Central memory CD4-positive, alpha-beta T cell (primary cell): ENCODE measurements at regions not wholly inside any gene's neighbourhood (a gene's known extent, or its start where the extent isn't known, plus 50 kb on each side); places are given as distances from the start of the nearest gene placed in this dataset.

ENCODE experiments used
- DNase-seq: peaks from one replicate; pipeline ENCODE4 v3.0.0; 2022

DNA sequence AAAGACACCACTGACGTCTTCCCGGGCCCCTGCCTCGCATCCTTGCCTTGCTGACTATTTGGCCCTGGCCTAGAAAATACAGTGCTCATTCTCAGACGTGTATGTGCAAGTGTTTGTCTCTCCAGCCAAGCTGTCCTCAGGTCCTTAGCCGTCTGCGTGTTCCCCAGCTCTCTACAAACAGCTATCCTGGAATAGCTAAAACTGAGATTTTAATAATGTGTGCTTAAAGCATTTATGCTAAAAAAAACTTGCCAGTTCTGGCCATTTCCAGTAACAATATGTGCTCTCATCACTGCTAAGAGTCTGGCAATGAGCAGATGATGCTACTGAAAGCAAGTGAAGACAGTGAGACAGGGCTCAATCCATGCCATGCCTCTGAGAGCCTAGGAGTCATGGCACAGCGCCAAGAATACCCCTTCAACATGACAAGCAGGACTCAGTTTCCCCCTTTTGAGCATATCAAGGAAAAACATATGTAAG lies 55.7 kb downstream of the IRF2BP2 start:
- no peak for DNase-seq

DNA sequence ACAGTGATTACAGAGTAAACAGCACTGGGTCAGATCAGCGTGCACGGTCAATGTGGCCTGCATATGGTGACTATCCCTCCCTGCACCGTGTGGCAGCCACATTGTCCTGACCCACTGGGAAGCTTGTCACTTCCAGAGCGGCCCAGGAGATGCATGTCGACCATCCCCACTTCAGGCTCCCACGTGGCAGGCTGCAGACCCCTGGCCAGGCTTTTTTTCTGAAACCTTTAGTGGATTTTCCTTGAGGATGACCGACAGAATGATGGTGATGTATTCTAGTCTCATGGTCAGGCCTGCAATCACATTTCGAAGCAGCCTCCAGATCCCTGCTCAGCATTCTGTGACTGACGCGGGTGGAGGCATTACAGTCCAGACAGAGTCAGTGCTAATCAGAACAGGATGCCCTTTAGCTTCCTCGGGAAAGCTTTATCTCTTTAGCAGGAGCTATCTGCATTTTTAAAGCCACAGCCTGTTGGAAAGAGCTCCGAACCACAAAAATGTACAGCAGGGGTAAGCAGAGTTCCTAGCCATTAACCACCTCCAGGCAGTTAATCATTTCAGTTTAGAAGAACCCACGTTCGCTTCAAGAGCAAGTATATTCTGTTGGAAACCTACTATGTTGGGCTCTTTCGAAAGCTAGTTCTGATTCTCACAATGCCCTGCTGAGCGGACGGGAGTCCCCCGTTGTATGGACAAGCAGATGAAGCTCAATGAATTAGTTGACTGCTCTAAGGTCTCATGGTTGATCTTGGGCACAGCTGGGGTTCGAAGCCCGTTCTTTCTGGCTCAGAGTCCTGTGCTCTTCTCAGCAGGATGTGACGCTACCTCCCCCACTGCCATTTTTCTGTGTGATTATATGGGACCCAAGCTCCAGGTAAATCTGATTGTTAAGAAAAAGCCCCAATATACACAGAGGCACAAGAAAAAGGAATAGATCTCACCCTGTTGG lies 56.5 kb downstream of the IRF2BP2 start:
- no peak for DNase-seq

DNA sequence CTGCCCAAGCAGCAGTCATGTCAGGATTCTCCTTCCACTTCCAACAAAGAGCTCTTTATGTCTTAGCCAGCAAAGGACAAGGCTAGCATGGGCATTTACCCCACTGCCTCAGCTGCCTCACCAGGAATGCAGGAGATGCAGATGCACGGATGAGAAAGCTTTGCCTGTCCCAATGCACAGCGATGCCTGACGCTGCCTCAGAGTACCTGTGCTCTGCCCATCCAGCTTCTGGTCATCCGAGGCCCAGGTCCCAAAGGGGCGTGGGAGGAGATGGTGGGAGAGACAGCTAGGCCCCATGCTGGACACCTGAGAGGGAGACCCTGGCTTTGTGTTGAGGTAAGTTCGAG lies 59.0 kb downstream of the IRF2BP2 start:
- DNase-seq = no peak

DNA sequence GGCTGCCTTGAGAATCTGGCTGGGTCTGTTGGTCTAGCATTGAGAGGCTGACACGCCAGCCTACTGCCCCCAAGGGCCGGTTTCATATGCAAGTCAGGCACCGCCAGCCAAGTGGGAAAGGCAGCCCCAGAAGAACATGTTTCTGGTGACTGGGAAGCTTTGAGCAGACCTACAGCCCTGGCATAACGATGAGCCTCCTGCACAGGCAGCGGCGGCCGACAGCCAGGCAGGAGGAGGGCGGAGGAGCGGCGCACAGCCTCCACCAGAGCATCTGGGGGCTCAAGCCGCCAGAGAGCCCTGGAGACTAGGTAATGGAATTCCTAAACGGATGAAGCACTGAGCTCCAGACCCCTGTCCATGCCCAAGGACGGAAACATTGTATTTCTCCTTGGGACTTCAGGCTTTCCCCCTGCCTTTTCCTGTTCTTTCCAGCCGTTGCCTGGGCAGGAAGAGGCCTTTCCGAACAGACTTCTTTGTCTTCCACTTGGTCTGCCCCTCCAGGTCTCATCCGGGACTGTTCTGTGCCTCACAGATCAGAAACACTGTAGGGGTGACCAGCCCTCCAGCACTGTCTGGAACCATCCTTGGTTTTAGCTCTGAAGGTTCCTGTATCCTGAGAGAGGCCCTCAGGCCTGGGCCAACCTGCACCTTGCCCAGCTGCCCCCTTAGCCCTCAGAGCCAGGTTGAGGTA lies 59.5 kb downstream of the IRF2BP2 start:
- DNase-seq = no peak

DNA sequence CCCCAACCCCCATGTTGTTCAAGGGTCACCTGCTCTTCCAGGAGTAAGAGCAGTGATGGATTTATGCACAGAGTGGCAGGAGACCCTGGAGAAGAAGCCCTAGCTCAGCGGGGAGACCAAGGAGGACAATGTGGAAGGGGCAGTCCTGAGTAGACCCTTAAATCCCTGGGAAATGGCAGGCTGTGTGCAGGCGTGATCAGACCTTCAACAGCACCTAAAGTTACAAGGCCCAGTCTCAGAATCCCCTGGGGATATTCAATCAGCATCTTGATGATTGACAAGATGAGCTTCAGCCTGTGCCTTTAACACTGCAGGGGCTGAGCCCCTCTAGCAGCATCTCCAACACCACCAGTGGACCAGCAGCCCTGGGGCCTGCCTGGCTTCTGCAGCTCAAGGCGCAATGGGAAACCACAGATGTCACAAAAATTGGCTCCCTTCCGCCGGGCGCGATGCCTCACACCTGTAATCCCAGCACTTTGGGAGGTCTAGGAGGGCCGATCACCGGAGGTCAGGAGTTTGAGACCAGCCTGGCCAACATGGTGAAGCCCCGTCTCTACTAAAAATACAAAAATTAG lies 60.4 kb downstream of the IRF2BP2 start:
- no peak for DNase-seq

DNA sequence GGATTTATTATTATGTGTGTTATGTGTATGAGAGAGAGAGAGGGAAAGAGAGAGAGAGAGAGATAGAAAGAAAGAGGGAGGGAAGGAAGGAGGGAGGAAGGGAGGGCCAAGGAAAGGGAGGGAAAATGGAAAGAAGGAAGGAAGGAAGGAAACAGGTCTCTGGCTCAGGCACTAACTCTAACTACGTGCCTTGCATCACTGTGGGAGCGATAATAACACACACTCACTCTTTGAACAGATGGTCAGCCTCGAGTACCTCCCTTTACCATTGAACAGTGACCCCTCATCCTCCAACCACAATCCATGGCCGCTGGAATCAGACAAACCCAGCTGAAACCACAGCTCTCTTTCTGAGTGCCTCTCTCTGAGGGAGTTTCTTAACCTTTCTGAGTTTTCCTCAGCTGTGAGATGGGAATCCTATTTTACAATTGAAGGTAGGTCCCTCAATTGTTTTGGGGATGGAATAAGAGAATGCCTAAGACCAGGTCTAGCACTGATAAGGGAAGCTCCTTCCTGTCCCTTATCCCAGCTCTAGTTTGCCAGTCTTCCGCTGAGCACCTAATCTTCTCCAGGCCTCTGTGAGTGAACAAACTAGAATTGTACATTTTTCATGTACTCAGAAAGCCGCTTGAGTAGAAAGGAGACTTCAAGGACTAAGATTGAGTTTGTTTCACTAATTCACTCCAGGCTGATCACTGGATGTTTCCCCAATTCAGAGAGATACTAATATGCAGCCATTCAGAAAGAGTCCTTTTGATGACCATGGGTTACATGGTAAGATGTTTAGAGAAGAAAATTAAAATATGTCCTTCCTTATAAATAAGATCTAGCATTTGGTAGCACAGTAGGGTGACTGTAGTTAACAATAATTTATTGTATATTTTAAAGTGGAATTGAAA lies 62.8 kb downstream of the IRF2BP2 start:
- no peak for DNase-seq

DNA sequence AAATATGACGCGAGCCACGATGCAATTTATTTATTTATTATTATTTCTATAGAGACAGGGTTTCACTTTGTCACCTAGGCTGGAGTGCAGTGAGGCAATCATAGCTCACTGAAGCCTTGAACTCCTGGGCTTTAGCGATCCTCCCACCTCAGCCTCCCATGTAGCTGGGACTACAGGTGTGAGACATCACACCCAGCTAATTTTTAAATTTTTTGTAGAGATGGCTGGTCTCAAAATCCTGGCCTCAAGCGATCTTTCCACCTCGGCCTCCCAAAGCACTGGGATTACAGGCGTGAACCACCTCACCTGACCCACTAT lies 63.6 kb downstream of the IRF2BP2 start:
- no peak for DNase-seq

DNA sequence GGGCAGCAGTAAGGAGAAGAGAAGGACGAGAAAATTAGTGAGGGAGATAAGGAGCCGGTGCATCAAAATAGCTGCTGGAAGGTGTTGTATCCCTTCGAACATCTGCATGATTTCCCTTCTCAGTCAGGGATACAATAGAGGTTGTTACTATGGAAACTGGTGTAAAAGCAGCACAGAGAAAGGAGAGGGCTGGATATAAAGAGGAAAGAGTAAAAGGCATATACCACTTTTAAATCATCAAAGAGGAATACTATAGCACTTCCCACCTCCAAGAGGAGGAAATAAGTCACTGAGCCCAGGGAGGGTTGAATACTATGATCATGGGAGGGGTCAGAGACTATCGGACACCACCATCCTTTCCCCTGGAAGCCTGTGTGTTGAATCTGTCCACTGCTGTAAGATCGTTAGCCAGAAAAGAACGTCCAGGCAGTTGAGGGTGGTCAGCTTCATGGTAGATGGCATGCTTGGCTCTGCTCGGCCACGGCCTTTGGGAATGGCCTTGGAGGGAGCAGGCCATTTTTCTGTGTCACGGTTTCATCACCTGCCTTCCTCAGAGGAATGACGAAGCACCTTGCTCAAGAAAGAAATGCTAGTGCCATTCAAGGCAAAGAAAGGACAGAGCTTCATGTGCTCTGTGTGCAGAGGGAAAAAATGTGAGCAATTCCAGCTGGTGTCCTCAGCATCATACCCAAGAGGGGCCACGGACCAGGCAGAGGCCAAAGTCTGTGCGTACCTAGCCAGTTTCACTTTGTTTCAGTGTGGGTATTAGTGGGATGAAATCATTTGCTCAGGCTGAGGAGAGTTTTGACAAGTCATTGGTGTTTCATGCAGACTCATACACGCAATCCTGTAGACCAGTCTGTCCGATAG lies 64.2 kb downstream of the IRF2BP2 start:
- DNase-seq = no peak

DNA sequence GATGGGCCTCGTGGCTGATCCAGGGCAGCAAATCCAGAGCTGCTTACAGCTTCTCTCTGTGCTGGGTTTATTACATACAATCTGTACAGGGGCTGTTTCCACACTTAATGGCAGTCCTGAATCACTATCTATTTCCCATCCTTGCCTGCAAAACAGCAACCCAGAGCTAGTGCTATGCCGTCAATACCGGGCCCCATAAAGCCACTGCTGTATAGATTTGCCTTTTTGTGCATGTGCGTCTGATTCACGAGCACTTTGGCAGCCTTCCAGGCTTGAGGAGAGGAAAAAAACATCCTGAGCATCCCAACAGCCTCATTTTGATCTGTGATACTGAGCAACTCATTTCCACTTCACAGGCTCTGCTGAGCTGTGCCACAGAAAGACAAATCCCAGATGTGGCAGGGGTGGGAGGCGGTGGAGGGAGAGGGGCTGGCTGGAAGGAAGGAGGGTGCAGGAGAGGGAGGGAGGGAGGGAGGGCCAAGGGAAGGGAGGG lies 65.2 kb upstream of the TARBP1 start:
- DNase-seq = peak; percentile 30

DNA sequence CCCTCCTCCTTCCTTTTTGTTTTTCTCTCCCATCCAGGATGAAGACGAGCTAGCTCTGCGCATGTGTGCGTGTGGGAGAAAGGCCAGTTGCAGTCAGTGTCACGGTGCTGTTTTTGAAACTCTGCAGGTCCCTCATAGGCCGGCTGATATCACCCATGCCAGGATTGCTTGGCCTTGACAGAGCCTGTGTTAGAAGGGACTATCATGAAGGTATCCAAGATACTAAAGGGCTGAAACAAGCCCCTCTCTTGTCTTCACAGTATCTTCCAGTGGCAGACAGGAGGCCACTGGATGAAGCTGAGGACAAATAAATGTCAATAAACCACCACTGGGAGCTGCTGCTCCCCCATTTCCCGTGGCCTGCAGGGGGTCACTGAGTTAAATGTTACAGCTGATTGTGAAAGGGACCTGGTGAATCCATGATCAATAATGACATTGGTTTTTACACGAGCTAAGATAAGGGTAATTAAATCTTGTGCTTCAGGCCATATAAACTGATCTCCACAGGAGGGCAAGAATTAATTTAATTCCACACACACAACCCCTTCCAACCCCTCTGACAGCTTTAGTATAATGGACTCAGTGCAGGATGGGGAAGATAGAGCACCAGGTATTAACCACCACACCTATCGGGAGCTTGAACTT lies 64.6 kb upstream of the TARBP1 start:
- no peak for DNase-seq

DNA sequence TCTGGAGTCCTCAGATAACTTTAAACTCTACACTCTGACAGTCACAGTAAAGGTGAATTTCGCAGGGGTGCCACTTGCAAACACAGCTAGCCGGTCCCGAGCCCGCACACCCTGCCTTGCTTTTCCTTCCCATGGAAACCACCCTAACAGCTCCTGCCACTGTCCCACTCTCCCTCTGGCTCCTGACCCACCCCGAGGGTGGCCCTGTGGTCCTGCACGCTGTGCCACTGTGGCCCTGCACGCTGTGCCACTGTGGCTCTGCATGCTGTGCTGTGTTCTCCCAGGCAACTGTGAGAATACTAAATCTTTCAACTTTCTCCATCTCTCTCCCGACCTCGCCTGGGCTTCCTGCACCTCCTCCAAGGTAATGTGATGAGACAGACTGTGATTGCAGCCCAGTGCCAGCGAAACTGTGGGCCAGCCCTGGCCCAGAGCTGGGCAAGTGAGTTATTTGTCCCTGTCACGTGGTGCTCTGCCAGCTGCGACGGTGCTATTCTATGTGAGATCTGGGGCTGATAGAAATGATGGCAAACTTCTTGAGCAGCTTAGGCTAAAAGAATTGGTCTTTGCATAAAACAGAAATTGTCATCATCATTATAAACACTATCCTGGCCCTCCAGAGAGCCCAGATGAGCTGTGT lies 63.4 kb upstream of the TARBP1 start:
- no peak for DNase-seq

DNA sequence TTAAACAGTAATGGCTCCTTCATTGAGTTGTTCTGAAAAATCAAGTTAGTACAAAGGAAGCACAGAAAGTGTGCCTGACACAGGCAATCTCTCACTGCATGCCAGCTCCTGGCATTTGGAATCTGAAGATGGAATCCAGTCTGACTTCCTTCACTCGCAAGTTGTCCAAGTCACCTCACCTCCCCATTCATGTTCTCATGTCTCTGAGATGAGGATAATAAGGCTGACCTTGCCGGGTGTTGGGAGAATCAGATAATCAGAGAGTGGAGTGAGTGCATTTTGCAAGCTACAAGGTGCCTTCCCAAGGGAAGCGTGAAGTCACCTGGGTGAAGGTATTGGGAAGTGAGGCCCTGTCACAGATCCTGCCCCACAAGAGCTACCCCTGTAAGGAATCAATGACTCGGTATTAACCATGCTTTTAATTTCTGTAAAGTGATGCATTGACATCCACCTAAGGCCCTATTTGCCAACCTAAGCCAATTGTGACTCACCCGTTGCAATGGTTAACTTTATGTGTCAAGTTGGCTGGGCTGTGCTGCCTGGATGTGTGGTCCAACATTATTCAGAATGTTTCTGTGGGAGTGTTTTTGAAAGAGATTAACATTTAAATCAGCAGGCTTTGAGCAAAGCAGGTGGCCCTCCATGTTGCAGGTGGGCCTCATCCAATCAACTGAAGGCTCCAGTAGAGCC lies 62.5 kb upstream of the TARBP1 start:
- DNase-seq = no peak

DNA sequence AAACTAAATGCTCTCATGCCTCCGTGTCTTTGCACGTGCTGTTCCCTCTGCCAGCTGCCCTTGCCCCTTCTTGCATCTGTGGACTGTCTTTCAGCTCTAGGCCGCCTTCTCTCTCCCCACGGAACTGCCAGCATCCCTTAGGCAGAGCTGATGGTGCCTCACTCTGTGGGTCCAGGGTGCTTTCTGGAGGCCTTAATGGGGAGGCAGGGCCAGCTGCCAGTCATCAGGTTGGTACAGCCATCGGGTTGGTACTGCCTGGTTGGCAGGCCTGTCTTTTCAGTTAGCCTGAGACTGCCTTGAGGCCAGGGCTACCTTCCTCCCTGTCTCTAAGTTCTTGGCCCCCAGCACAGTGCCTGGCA lies 61.4 kb upstream of the TARBP1 start:
- no peak for DNase-seq

DNA sequence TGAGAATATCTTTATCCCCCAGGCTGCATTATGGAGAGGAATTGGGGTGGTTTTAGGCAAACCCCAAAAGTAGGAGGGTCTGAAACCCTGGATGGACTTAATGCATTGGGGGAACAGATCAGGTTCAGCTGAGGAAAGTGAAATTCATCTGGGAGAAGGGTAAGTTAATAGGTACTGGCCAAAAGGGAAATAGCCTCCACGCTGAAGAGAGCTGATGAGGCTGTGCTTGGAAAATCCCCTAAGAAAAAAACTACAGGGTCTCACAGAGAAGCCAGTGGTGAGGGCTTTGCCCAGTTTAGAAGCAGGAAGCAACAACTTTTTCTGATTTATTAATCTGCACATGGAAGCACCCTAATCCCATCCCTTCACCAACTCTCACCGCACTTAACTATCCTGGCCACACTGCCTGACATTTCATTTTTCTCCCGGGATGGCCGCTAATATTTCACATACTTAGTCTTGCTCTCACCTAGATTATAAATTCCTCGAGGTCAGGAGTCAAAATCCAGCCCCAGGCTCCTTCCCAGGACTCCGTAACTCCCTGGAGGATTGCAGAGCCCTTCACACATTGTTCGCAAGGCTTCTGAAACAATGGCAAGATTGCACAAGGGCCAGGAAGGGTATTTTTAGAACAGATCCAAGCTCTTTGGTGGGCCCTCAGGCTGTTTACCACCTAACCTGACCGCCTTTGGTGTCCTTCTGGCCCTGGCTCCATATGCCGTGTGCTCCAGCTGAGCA lies 60.9 kb upstream of the TARBP1 start:
- DNase-seq = no peak

DNA sequence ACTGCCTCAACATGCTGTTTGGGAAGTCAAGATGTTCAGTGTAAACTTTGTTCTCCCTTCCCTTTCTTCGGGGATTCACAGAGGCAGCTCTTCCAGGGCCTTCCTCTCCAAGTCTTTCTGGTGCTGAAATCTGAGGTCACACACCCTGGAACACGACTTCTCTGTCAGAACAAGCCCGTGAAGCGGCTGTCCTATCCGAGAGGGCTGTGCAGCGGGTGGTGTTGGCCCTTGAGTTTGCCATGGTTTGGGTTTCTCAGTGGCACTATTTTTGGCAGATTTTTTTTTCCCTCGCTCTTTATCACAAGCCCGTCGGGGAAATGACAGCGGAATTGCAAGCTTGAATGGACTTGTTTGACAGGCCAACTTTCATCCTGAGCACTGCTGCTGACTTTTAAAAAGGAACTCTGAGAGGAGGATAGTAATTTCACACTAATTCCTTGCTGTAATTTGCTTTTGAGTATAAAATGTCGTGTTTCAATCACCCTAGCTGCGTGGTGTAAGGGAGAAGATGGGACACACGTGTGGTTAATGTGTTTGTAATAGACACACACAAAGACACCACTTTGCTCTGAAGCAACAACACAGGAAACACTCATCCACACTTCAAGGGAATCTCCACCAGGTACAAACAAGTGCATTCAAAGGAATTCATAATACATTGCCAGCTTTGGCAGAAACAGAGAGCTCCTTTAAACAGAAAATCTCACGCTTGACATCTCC lies 60.1 kb upstream of the TARBP1 start:
- no peak for DNase-seq

DNA sequence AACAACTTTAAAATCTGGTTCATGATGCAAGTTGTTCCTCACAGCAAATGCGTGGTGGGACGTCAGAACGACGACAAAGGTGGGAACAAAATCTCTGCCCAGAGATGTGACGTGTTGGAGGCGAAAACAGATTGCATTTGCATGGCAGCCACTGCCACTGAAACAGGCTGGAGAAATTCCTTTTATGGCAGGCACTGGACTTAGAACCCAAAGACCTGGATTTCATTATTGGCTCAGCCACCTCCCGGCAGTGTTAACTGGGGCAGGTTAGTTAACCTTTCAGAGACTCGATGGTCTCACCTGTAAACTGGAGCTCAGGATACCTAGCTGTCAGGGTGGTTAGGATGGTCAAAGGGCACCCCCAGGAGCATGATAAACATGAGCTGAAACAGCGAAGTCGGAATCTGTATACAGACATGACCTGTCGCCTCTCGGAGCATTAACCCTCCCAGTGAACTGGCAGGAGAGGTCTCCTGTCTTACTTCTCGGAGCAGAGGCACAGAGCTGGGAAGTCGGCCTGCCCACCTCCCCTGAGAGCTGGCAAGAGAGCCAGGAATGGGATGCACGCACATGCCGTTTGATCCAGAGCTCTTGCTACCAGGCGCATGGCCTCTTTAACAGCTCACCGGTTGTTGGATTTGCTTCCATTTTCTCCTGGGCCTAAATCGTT lies 59.2 kb upstream of the TARBP1 start:
- no peak for DNase-seq

DNA sequence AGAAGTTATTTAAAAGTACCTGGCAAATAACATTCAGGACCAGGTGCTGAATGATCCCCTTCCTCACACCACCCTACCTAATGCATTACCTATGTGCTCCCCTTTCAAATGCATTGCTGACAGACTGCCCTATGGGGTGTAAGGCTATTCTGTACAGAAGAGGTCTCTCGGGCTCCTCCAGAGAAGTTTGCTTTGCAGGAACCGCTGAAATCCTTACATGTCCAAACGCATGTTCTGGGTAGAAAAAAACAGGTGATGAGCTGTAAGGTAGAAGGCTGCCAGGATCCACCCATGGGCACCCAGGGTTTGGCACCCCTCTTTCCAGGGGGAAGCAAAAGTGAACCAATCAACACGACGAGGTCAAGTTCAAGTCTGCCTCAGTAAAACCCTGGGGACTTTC lies 58.3 kb upstream of the TARBP1 start:
- no peak for DNase-seq

DNA sequence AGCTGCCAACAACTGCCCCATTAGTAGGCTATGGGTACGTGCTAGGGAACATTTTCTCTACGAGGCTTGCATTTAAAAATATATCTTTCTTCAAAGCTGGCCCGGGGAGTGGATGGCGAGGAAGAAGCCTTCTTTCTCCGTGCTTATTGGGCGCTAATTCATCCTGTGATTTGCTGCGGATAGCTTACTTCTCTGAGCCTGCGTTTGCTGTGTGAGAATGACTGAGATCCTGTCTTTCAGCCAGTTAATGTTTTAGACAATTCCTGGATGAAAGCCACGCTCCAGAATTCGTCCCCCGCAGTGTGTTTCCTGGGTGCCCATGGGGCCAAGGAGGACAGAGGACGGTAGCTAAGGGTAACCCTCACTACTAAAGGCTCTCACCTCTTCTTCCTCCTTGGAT lies 57.8 kb upstream of the TARBP1 start:
- no peak for DNase-seq
